ENCODE measurements at regions not wholly inside any gene's neighbourhood (a gene's known extent, or its start where the extent isn't known, plus 50 kb on each side); places are given as distances from the start of the nearest gene placed in this dataset.

- no peak for DNase-seq (ENCODE audit: low read depth, low spot score)
- peak overlapping the region; percentile 83 for H3K27ac ChIP-seq
These were observed 348.1 kb upstream of the DCBLD2 start for GRCh38 chr3:99249627-99250026.

DNA sequence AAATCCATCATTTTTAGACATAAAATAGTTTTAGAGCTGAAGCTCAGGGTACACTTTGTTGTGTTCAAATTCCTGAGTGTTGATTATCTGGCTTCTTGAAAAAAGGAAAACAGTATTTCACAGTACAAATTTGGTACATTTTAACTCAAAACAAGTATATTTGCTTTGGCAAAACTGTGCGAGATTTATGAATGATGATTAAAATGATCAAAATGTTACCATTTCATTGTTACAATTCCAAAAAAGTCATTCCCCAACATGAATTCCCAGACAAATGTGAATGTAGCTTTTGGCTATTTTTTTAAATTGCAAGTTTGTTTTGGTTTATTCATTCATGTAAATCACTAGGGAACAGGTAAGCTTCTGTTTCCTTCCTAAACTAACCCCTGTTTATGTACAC is 347.4 kb upstream of the DCBLD2 start:
- peak overlapping the region; percentile 83 for H3K27ac ChIP-seq
- no peak for DNase-seq (ENCODE audit: low read depth, low spot score)

GRCh38 chr3:99248130-99248529 is 346.6 kb upstream of the DCBLD2 start:
- H3K27ac ChIP-seq, result peak overlapping the region; percentile 83
- DNase-seq (ENCODE audit: low read depth, low spot score), result no peak

DNA sequence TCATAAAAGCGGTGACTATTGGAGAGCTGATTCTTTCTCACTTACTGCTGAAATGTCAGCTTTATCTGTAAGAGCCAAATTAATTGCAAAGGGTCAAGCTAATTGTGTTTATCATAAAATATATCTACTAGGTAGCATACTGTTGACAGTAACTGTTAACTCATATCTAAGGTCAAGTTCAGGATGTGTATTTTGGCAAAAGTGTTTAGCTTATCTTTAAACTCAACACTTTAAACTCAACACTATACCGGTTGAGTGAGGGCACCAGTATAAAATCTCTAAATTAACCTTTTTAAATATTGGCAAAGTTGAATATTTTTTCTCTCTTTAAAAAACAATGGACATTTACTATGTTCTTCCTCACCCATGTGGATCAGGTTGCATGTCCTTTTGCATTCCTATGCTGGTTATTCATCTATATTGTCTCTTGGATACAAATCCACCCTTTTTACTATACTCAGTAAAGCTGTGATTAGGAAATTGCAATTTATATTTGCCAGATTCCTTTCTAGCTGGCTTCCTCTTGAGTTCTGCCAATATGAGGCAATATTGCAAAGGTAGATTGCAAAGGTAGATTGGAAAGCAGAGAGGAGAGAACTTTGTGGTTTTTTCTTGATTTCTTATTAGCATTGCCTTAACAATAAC is 344.6 kb upstream of the DCBLD2 start:
- peak overlapping the region; percentile 83 for H3K27ac ChIP-seq
- no peak for DNase-seq (ENCODE audit: low read depth, low spot score)

DNA sequence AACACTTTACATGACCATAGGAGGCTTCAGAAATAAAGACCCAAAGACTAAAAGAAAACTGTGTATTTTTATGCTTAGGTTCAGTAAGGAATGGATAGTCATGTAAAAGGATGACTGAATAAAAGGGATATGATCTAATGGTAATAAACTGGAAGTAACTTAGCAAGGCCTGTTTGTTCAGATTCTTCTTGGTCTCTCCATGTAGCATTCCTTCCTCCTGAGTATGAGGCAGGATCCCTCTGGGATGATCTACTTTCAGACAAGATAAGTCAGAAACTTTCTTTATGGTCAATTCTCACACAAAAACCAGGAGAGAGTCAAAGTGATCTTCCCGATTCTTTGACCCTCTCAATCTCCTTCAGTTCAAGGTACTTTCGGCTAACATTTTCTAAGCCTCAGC is 340.8 kb upstream of the DCBLD2 start:
- DNase-seq (ENCODE audit: low read depth, low spot score), result no peak

DNA sequence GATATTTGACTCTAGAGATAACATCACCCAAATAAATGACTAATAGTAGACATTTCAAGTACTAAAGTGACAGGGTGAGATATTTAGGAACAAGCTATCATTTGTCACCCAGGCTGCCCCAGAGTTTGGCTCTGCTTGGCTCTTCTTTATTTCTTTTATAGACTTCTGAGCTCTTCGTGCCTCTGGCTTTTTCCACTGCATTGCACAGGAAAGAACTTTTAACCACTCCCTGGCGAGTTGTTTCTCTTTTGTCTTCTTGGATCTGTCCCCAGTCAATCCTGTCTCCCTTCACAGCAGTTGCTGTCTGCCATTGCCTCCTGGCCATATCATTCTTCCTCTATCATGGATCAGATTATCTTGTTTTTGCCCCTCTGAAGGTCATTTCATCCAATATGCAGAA is 339.2 kb upstream of the DCBLD2 start:
- no peak overlapping the region for H3K27ac ChIP-seq
- DNase-seq (ENCODE audit: low read depth, low spot score), result no peak

More for the DNA sequence above, 340.8 kb upstream of the DCBLD2 start:
- H3K27ac ChIP-seq, result peak overlapping the region; percentile 49

GRCh38 chr3:99236576-99236975 is 335.1 kb upstream of the DCBLD2 start:
- no peak overlapping the region for H3K27ac ChIP-seq

DNA sequence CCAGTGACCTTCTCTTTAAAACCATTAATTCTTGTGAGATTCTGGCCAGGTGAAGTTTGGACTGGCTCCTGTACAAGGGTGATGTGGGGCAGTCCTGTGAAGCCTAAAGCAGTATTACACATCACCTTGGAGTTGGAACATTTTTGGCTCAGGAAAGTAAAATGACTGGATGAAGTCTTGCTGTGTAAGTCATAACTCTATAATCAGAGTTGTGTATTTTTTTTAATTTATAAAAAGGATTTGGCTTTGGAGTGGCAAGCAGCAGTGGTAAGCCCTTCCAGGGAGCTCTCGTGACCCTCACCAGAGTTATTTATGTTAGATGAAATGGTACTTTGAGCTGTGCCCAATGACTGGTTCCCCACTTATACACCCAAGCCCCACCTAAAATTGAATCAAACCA is 331.2 kb upstream of the DCBLD2 start:
- DNase-seq (ENCODE audit: low read depth, low spot score), result no peak
- H3K27ac ChIP-seq, result no peak overlapping the region

More at GRCh38 chr3:99236576-99236975, 335.1 kb upstream of the DCBLD2 start:
- no peak for DNase-seq (ENCODE audit: low read depth, low spot score)

- H3K27ac ChIP-seq, result no peak overlapping the region
- DNase-seq (ENCODE audit: low read depth, low spot score), result no peak
These were observed 317.0 kb upstream of the DCBLD2 start for GRCh38 chr3:99218468-99218867.

GRCh38 chr3:99212969-99213368 is 311.5 kb upstream of the DCBLD2 start:
- DNase-seq (ENCODE audit: low read depth, low spot score), result no peak
- no peak overlapping the region for H3K27ac ChIP-seq

- DNase-seq (ENCODE audit: low read depth, low spot score), result no peak
- H3K27ac ChIP-seq, result no peak overlapping the region
These were observed 309.8 kb upstream of the DCBLD2 start for GRCh38 chr3:99211309-99211708.

- DNase-seq (ENCODE audit: low read depth, low spot score), result no peak
- no peak overlapping the region for H3K27ac ChIP-seq
These were observed 297.5 kb upstream of the DCBLD2 start for GRCh38 chr3:99199021-99199420.

DNA sequence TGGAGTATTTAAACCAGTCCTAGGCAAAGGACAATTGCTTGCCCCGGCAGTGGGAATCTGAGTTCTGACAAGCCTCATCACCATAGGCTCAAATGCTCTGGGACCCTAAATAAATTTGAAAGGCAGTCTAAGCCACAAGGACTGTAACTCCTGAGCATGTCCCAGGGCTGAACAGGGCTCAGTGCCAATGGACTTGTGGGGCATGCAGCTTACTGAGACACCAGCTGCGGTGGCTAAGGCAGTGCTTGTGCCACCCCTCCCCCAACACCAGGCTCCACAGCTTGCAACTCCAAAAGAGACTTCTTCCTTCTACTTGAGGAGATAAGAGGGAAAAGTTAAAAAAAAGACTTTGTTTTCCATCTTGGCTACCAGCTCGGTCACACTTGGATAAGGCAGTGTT is 289.7 kb upstream of the DCBLD2 start:
- no peak overlapping the region for H3K27ac ChIP-seq

DNA sequence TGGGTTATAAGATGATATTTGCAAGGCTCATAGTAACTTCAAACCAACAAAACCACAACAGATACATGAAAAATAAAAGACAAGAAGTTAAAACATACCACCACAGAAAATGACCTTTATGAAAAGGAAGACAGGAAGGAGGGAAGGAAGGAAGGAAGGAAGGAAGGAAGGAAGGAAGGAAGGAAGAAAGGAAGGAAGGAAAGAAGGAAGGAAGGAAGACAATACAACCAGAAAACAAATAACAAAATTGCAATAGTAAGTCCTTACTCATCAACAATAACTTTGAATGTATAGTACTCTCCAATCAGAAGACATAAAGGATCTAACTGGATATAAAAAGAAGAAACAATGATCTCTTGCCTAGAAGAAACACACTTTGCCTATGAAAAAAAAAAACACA is 287.4 kb upstream of the DCBLD2 start:
- no peak for DNase-seq (ENCODE audit: low read depth, low spot score)

More for the DNA sequence above, 289.7 kb upstream of the DCBLD2 start:
- no peak for DNase-seq (ENCODE audit: low read depth, low spot score)

GRCh38 chr3:99186016-99186415 is 284.5 kb upstream of the DCBLD2 start:
- H3K27ac ChIP-seq, result no peak overlapping the region
- DNase-seq (ENCODE audit: low read depth, low spot score), result no peak

More for the DNA sequence above, 287.4 kb upstream of the DCBLD2 start:
- no peak overlapping the region for H3K27ac ChIP-seq

DNA sequence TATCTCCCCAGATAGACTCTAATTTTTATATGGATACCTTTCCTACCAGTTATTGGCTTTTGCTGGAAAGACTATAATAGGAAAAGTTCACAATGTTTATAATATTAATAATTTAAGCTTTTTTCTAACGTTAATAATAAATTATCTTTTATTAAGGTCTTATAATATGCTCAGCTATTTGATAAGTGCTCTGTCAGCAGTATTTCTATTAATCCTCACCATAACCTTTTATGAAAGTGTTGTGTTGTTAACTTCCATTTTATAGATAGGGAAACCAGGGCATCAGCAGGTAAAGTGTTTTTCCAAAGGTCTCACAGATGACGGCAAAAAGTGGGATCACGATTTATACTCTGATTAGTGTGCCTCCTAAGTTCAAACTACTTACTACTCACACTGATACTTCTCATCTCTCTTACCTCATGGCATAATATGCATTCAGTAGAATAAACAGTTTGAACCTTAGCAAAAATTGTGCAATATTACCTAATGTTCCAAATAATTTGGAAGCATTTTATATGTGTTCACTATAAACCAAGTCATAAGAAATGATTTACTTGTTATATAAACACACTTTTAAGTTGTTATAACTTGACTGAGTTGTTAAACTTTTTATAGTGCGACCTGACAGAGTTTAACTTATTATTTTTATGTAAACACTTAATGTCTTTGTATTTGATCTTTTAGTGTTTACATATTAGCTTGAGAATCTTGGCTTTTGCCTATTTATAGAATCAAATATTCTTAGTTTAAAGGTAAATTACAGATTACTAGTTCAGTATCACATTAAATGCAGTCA is 274.9 kb upstream of the DCBLD2 start:
- no peak overlapping the region for H3K27ac ChIP-seq
- no peak for DNase-seq (ENCODE audit: low read depth, low spot score)

DNA sequence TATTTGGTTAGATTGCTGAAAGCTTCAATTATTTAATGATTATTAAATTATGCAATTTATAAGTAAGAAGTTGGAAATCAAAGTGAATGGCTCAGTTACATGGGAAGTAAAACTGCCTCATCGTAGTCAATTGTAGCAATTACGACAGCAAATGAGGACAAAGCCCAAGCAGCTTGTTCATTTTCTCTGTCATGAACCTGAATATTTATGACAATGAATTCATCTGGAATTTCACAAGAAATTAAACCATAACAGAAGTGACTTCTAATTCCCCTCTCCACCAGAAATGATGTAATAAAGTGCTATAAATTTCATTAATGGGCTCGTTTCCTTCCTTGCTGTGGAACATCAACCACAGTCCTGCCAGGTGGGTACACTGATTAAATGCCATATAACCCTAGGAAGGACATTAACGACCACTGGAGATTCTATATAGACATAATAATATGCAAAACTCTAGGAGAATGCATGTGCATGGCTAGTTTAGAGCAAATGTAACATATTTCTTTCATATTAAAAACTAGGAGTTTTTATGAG is 273.8 kb upstream of the DCBLD2 start:
- no peak overlapping the region for H3K27ac ChIP-seq
- DNase-seq (ENCODE audit: low read depth, low spot score), result no peak

GRCh38 chr3:99172736-99173657 is 271.5 kb upstream of the DCBLD2 start:
- DNase-seq (ENCODE audit: low read depth, low spot score), result peak; percentile 16
- H3K27ac ChIP-seq, result no peak overlapping the region

- no peak for DNase-seq (ENCODE audit: low read depth, low spot score)
- H3K27ac ChIP-seq, result no peak overlapping the region
These were observed 270.3 kb upstream of the DCBLD2 start for GRCh38 chr3:99171800-99172199.

DNA sequence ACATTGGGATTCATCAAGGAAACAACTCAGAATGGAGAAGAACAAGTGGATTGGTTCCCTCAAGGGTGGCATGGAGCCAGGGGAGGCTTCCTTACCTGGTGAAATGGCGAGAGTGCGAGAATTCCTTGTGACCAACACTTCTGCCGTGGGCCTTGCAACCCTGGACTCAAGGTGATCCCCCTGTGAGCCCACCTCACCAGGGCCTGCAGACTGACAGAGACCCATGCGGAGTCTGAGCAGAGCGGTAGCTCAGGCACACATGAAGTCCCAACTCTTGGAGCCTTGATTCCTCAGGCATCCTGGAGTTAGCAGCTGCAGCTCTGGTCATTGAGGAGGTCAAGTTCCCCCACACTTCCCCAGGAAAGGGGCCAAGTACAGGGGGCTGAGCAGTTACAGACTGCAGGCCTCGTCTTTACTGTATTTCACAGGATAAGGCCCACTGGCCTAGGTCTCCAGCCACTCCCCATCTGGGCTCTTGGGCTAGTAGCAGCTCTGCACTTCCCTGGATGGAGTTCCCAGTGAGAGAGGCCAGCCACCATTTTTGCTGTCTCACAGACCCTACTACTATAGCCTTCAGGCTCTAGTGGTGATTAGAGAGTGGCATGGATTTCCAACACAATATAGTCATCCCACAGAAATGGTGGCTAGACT is 269.5 kb upstream of the DCBLD2 start:
- no peak for DNase-seq (ENCODE audit: low read depth, low spot score)
- no peak overlapping the region for H3K27ac ChIP-seq

All from epithelial cell of prostate (primary cell).